GM12873 (cell line): ENCODE measurements at regions not wholly inside any gene's neighbourhood (a gene's known extent, or its start where the extent isn't known, plus 50 kb on each side); places are given as distances from the start of the nearest gene placed in this dataset.

Source experiments
- TF ChIP-seq, protein P1 (sequence below): IDR thresholded peaks from 2 replicates; pipeline ENCODE4 v1.5.1; 2012; ENCODE audit warnings: low read depth, mild to moderate bottlenecking, moderate library complexity, low read length, control low read depth; ENCODE audit not compliant: insufficient read depth; ENCODE audit errors: missing control alignments

- TF ChIP-seq, protein P1, sequence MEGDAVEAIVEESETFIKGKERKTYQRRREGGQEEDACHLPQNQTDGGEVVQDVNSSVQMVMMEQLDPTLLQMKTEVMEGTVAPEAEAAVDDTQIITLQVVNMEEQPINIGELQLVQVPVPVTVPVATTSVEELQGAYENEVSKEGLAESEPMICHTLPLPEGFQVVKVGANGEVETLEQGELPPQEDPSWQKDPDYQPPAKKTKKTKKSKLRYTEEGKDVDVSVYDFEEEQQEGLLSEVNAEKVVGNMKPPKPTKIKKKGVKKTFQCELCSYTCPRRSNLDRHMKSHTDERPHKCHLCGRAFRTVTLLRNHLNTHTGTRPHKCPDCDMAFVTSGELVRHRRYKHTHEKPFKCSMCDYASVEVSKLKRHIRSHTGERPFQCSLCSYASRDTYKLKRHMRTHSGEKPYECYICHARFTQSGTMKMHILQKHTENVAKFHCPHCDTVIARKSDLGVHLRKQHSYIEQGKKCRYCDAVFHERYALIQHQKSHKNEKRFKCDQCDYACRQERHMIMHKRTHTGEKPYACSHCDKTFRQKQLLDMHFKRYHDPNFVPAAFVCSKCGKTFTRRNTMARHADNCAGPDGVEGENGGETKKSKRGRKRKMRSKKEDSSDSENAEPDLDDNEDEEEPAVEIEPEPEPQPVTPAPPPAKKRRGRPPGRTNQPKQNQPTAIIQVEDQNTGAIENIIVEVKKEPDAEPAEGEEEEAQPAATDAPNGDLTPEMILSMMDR: no peak
Observed at GRCh38 chr2:175827856-175828255, 174.2 kb downstream of the LNPK start.

DNA sequence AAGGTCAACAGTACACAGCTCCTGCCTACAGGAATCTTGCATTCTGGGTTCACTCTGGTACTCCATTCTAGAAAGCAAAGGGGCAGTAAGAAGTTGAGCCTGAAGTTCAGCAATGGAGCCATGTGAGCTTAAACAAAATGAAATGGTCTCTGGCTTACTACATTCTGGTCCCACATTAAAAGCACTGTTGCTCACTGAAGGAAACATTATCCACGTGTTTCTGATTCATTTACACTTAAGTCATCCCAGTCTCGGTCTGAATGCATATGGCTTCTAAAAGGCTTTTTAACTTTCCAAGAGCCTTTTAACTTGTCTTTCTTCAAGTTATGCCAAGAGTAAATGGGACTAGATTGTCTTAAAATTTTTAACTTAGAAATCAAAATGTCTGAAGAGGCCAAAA is 177.8 kb downstream of the LNPK start:
- TF ChIP-seq, protein P1: no peak

GRCh38 chr2:175823707-175824073 is 178.4 kb downstream of the LNPK start:
- TF ChIP-seq, protein P1: no peak

DNA sequence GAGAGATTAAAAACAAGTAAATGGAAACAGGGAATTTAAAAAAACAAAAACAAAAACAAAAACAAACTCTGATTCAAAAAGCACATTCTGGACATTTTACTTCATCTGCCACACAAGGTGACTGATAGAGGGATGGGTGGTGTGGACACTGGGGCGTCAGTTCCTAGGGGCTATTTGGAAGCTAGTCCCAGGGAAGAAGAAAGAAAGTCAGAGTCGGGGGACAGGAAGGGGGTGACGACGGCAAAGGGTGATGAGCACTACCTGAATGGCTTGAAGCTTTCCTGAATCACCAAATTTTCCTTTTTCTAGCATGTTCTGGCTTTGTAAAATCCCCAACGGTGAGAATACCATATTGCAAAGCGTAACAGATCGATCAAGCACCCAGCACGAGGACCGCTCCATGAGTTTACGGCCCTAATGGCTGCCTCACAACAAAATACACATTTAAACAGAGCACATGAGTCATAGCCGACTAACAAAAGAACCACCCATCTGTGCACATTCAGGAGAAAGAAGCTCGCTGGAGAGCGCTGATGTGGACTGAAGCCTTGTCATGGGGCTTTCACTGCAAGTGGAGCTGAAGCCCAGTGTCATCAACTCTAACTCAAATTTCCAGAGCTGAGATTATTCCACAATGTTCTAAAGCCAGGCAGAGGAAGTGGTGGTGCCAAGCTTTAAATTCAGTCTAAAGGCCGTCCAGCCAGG is 178.9 kb downstream of the LNPK start:
- TF ChIP-seq, protein P1: no peak

DNA sequence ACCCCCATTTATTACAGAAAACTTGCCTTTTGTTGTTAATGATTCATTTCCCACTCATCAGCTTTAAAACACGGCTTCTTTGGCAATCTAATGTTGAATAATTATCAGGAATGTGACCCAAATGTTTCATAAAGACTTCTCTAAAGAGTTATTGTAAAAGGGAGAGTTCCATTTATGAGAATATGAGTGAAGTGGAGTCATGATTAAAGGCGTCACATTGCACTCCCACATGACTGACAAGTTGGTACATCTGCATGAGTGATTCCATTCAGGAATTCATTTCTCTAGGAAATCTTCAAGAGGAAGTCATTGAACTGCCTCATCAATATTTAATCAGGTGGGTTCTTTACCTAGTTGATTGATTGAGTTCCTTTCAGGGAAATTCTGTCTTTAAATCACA is 184.8 kb downstream of the LNPK start:
- TF ChIP-seq, protein P1: no peak

DNA sequence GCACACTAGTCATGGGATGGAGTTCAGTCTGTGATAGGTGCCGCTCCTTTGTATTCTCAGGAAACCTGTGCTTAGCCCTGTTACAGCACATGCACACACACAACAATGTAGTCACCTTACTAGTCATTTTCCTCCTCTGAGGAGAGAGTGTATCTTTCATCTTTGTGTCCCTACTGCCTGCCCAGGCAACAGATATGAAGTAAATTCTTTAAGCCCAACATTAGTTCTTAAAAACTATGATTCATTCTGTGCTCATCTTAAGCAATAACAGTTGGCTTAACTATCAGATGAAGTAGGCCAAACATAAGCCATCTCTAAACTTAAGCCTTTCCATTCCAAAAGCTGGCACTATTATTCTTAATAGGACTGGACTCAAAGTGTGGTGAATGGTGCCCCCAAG is 186.5 kb downstream of the LNPK start:
- TF ChIP-seq, protein P1: no peak

DNA sequence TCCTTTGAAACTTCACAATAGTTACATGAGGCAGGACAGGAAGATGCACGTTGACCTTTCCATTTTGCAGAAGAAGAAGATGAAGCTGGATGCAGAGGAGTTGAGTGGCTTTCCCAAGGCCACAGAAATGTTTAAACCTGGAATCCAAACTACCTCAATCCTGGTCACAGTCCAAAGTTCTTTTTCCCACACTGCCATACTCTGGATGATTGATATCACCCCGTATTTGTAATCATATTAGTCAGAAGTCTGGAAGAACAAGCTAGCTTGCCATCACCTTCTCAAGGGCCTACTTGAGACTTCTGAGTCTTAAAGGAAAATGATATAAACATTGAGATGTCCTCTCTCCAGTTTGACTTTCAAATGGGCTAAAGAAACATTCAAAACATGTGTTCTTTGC is 190.1 kb downstream of the LNPK start:
- TF ChIP-seq, protein P1: no peak
